Colonic mucosa (tissue), 4 donors: ENCODE measurements at regions not wholly inside any gene's neighbourhood (a gene's known extent, or its start where the extent isn't known, plus 50 kb on each side); places are given as distances from the start of the nearest gene placed in this dataset.
"Not testable (repeated sequence)": the region's sequence is repeated elsewhere in the genome, so short reads cannot be mapped to it uniquely, and the experiment has no call there.

ENCODE experiments used
- DNase-seq: peaks from one replicate; pipeline ENCODE4 v3.0.0-alpha.2; 2020
- H3K27ac ChIP-seq: fragments of 200-600 bp; one replicate; pipeline ENCODE4 v1.8.0; 2021
- H3K27me3 ChIP-seq: fragments of 200-600 bp; one replicate; pipeline ENCODE4 v1.8.0; 2021
- H3K36me3 ChIP-seq: fragments of 200-600 bp; one replicate; pipeline ENCODE4 v1.8.0; 2021
- H3K4me1 ChIP-seq: fragments of 200-600 bp; one replicate; pipeline ENCODE4 v1.8.0; 2021; ENCODE audit warnings: mild to moderate bottlenecking
- H3K4me3 ChIP-seq: fragments of 200-600 bp; one replicate; pipeline ENCODE4 v1.8.0; 2021
- H3K9ac ChIP-seq, 2 donors: one replicate each; pipeline ENCODE4 v1.7.0; 2013; ENCODE audit warnings: control low read depth in 2 of 2, low read depth in 2 of 2, low read length in 2 of 2
- H3K9me3 ChIP-seq: fragments of 200-600 bp; one replicate; pipeline ENCODE4 v1.8.0; 2021
- CTCF ChIP-seq: fragments of 200-600 bp; IDR thresholded peaks from one replicate; pipeline ENCODE4 v1.8.0; 2022; ENCODE audit warnings: antibody characterized with exemption, mild to moderate bottlenecking
- intact Hi-C: fragments of 100-400 bp; cut with DNase I; formaldehyde crosslinking; loops from one replicate; pipeline ENCODE4 v1.14.1; 2022
- donor health status: healthy.
- donor health status: DM: no; HTN: no; CAD: no.
- donor health status: DM: no; HTN: no; CAD: no.

- no peak for DNase-seq
- Histone ChIP-seq H3K9me3 (no peaks in the 10 kb centered on the region), H3K36me3 (no peaks in the 10 kb centered on the region), H3K27ac (no peak overlapping the region), H3K4me1 (no peaks in the 10 kb centered on the region), H3K9ac (no peak overlapping the region), H3K27me3 (no peaks in the 10 kb centered on the region), H3K4me3 (no peak overlapping the region)
- no peak for TF ChIP-seq CTCF
- intact Hi-C loops: no loop called here
Measured at GRCh38 chr5:145619806-145620310, 215.3 kb downstream of the PRELID2 start.

GRCh38 chr5:145616739-145617138 lies 218.4 kb downstream of the PRELID2 start:
- H3K36me3 ChIP-seq, H3K9me3 ChIP-seq, H3K27ac ChIP-seq, DNase-seq, H3K4me1 ChIP-seq, H3K4me3 ChIP-seq, intact Hi-C loops, H3K27me3 ChIP-seq, H3K9ac ChIP-seq: not testable (repeated sequence)

DNA sequence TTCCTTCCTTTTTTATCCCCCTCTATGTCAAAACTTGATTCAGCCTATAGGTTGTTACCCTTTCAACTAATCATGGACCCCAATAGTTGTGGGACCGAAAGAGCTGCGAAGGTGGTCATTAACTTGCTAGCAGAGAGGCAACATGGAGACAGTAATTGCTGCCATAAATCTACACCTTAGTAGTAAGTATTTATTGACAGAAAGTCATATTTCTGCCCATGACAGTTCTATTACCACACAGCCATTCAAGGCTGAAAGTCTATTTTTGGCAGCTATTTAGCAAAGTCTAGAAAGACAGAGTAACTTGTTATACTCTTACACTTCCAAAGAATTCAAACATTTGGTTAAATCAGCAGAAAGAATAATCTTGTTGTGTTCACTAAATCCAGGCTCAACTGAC lies 236.2 kb downstream of the PRELID2 start:
- Histone ChIP-seq H3K4me3 (no peak overlapping the region), H3K27ac (no peak overlapping the region), H3K4me1 (no peaks in the 10 kb centered on the region), H3K9ac (no peak overlapping the region), H3K36me3 (no peaks in the 10 kb centered on the region), H3K27me3 (no peaks in the 10 kb centered on the region), H3K9me3 (no peaks in the 10 kb centered on the region)
- no peak for DNase-seq
- TF ChIP-seq CTCF: no peak
- intact Hi-C loops: no loop called here

DNA sequence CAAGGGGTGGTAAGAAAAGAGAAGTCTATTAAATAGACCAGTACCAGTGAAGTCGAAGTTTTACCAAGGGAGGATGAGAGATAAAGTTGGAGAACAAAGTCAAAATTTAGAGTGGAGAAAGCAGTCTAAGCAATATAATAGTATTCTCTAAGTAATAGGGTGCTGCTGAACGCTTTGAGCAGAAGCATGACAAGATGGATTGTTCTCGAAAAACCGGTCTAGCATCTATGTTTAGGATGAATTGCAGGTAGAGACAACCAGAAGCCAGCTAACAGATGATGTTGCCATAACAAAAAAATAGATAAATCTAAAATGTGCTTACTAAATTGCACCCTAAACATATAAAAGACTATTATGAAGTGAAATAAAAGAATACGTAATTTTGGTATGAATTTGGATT lies 237.0 kb downstream of the PRELID2 start:
- Histone ChIP-seq H3K36me3 (no peaks in the 10 kb centered on the region), H3K27me3 (no peaks in the 10 kb centered on the region), H3K27ac (no peak overlapping the region), H3K4me3 (no peak overlapping the region), H3K9me3 (no peaks in the 10 kb centered on the region), H3K9ac (no peak overlapping the region), H3K4me1 (no peaks in the 10 kb centered on the region)
- intact Hi-C loops: no loop called here
- TF ChIP-seq CTCF: no peak
- DNase-seq: no peak

DNA sequence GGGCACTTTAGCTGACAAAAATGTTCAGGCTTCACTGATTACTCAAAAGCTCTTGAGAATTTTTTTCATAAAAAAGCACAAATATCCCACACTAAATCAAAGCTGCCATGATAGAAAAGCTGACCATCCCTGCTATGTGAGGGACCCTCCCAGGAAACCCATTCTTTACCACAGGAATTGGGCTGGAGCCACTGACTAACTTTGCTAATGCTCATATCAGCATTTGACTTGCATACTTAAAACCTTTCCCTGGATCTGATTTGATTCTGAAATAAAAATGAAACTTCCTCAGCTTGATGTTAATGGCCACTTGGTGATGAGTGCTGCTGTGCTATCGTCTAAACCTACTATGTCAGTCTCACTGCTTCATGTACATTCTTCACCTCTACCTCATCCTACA lies 243.6 kb downstream of the PRELID2 start:
- intact Hi-C loops: no loop called here
- Histone ChIP-seq H3K9me3 (no peaks in the 10 kb centered on the region), H3K9ac (no peak overlapping the region), H3K36me3 (no peaks in the 10 kb centered on the region), H3K27ac (no peak overlapping the region), H3K4me3 (no peak overlapping the region), H3K27me3 (no peaks in the 10 kb centered on the region), H3K4me1 (no peaks in the 10 kb centered on the region)
- no peak for TF ChIP-seq CTCF
- no peak for DNase-seq

GRCh38 chr5:145589063-145589462 lies 246.1 kb downstream of the PRELID2 start:
- Histone ChIP-seq H3K9me3 (no peaks in the 10 kb centered on the region), H3K27me3 (no peaks in the 10 kb centered on the region), H3K27ac (no peak overlapping the region), H3K4me3 (no peak overlapping the region), H3K4me1 (no peaks in the 10 kb centered on the region), H3K9ac (no peak overlapping the region), H3K36me3 (no peaks in the 10 kb centered on the region)
- no peak for TF ChIP-seq CTCF
- intact Hi-C loops: no loop called here
- DNase-seq: no peak
